Adrenal gland (tissue), 5 donors: ENCODE measurements at regions not wholly inside any gene's neighbourhood (a gene's known extent, or its start where the extent isn't known, plus 50 kb on each side); places are given as distances from the start of the nearest gene placed in this dataset.

Experiments
- CTCF ChIP-seq, 6 experiments: fragments of 450-650 bp in 4 of 6; fragments of 200-600 bp in 2 of 6; sonication (generic) in 1 of 6; IDR thresholded peaks; 1 replicate in 5 of 6; 2 replicates in 1 of 6; pipeline versions ENCODE4 v1.5.1 to v1.8.0; 2016 to 2021; ENCODE audit warnings: antibody characterized with exemption in 6 of 6, mild to moderate bottlenecking in 2 of 6, moderate library complexity in 1 of 6
- POLR2A ChIP-seq, 2 donors: fragments of 450-650 bp; IDR thresholded peaks; one replicate each; pipeline ENCODE4 v1.6.1; 2017; ENCODE audit warnings: antibody characterized with exemption in 2 of 2, mild to moderate bottlenecking in 2 of 2, moderate library complexity in 1 of 2
- donor health status: DM: no; HTN: no; CAD: no.

DNA sequence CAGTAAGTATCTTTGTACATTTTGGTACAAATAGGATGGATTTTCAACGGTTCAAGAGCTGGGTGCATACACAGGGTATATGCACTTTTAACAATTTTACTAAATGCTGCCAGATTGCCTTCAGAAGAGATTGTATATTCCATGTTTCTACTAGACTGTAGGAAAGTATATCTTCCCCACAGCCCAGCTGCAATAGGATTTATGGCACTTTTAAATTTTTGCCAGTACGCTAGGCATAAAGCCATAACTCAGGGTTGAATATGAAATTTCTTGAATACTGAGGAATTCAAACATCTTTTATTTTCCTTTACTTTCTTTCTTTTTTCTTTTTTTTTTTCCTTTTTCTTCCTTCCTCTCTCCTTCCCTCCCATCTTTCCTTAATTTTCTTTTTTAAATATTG, 78.7 kb upstream of the SULF2 start:
- TF ChIP-seq CTCF (IDR thresholded peaks at IDR 0.05) (no peak), POLR2A (IDR thresholded peaks at IDR 0.05) (no peak)
